Keratinocyte (primary cell): ENCODE measurements at regions not wholly inside any gene's neighbourhood (a gene's known extent, or its start where the extent isn't known, plus 50 kb on each side); places are given as distances from the start of the nearest gene placed in this dataset.

Experiments
- CTCF ChIP-seq, 3 experiments: IDR thresholded peaks in 1 of 3; conservative IDR thresholded peaks in 1 of 3; optimal IDR thresholded peaks in 1 of 3; 2 replicates in 2 of 3; 3 replicates in 1 of 3; pipeline versions ENCODE3 to v1.5.1; 2011; ENCODE audit warnings: low read length in 3 of 3, mild to moderate bottlenecking in 3 of 3, moderate library complexity in 2 of 3, control low read depth in 1 of 3, inconsistent platforms in 1 of 3; ENCODE audit not compliant: insufficient read depth in 2 of 3; ENCODE audit errors: extremely low read depth in 1 of 3
- EZH2 ChIP-seq: IDR thresholded peaks from one replicate; pipeline ENCODE4 v1.6.1; 2012; ENCODE audit warnings: inconsistent platforms, mild to moderate bottlenecking, low read length, moderate library complexity

GRCh38 chr2:236755278-236755840 is 185.7 kb downstream of the ACKR3 start:
- TF ChIP-seq CTCF (optimal IDR thresholded peaks at IDR 0.05 in 1 of 3, IDR thresholded peaks at IDR 0.05 in 1 of 3, conservative IDR thresholded peaks at IDR 0.05 in 1 of 3; ENCODE audit: extremely low read depth in 1 of 3, insufficient read depth in 2 of 3, low read length in 3 of 3), result no peak
- no peak for TF ChIP-seq EZH2
